ENCODE measurements at regions not wholly inside any gene's neighbourhood (a gene's known extent, or its start where the extent isn't known, plus 50 kb on each side); places are given as distances from the start of the nearest gene placed in this dataset.

DNA sequence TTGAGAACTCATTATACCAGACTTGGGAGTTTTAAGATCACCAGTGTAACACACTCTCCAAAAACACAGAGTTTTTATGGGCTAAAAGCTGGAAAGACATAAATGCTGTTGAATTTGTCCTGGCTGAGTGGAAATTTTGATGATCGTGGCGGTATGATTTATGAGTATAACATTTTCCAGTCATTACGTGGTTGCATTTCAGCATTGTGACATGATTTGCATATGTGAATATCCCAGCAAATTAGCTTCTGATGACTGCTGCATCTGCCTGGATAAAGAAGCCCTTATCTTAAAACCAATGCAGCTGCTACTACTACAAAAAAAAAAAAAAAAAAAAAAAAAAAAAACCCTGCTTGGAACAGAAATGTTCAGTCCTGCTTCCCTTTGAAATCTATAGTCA lies 850.9 kb downstream of the TFAP2A start:
- no peak for DNase-seq

DNA sequence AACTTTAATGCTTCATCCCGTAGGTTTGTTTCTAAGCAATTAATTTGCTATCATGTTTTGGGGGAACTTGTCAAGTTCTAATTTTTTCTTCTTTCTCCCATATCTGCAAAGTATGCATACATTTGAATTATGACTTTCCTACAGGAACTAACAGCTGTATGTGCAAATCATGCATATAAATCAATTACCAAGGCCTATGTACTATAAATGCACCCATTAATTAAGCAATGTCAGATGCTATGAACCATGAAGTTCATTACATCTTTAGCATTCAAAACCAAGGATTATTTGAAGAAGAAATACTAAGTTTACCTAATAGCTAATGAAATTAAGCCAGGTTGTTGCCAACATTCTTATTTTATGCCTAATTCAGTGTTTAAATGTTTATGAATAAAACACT lies 851.3 kb downstream of the TFAP2A start:
- DNase-seq, result no peak

DNA sequence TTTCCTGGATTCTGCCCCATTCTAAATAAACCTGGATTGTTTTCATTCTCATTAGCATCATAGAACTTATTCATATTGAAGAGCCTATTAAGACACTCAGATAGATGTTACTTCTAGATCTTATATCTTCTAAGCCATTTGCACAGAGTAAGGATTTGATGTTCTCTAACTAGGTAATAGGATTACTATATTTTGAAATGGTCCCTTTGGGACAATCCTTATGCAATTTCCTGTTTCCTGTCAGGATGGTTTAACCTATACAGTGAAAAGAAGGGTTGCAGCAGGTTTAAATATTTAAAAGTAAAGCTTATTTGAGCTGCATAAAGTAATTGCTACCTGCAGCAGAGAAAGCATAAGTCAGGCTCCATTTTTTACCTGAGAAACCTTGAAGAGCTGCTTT lies 860.1 kb downstream of the TFAP2A start:
- no peak for DNase-seq

DNA sequence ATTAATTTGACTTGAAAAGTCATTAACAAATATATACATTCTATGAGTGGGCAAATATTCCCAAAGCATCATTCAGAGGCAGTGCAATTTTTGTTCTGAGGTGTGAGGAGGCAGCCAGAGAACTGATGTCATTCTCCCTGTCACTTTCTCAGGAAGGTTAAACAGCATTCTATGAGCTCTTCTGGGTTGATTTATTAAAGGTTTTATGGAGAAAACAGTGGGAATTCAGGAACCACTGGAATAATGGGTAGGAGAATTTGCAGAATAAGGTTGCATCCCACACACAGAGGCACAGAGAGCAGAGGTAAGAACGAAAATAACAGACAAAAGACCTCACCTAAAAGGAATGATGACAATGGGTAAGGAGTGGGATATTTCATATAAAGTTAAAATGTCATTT lies 860.6 kb downstream of the TFAP2A start:
- no peak for DNase-seq

DNA sequence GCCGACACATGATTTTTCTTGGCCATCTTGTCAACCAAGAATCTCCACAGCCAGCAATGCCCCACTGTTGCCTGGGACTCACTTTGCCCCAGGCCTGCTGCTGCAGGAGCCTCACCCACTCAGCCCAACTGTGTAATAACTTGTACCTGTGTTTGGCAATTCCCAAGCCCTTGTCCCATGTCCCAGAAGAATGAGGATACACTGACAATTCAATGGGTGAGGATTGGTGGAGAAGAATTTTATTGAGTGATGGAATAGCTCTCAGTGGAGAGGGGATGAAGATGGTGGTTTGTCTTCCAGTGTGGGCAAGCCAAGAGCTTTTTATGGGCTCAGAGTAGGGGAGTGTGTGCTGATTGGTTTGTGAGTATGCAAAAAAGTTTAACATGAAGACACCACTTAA lies 861.9 kb downstream of the TFAP2A start:
- DNase-seq, result no peak

DNA sequence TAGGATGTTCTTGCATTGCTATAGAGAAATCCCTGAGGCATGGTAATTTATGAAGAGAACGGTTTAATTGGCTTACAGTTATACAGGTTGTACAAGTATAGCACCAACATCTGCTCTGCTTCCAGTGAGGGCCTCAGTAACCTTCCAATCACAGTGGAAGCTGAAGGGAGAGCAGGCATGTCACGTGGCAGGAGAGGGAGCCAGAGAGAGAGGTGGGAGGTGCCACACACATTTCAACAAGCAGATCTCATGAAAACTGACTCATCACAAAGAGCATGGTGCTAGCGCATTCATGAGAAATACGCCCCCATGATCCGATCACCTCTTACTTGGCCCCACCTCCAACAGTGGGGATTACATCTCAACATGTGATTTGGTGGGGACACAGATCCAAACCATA lies 871.2 kb downstream of the TFAP2A start:
- DNase-seq, result no peak

DNA sequence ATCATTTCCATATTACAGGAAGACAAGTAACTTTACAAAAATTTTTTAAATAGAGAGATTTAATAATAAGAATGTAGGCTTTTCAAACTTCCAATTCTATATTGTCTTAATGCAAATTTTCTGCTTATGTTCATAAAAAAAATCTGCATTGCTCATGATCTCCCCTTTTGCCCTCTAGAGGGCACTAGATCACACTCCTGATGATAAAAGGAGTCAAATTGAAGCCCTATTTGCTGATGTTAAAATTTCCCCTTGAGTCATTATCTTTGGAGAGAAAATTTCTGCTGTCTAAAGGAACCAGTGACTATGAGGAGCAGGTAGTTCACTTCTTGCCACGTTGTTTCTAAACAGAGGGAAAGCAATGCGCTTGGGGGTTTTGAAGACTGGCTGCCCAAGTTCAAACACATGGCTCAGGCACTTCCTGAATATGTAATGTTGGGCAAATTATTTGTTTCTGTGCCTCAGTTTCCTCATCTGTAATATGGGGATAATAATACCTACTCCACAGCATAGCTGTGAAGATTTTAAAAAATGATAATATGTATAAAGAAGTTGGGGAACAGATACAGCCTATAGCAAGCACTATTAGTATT lies 874.2 kb downstream of the TFAP2A start:
- DNase-seq, result no peak

DNA sequence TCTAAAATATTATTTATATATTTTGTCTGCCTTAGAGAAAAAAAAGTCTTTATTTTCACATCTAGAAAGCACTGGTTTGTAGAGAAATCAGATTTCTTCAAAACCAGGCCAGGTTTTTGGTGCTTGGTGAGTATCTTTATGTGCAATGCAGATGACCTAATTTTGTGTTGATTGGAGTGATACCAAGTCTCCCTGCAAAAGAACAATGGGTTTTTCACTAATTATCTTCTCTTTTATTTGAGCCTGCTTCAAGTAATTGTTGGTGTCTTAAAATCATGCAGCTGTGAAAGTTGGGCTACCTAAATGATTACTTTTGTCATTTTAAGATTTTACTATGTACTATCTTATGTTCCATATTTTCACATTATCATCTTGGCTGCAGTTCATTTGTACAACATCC lies 874.7 kb downstream of the TFAP2A start:
- DNase-seq, result no peak

DNA sequence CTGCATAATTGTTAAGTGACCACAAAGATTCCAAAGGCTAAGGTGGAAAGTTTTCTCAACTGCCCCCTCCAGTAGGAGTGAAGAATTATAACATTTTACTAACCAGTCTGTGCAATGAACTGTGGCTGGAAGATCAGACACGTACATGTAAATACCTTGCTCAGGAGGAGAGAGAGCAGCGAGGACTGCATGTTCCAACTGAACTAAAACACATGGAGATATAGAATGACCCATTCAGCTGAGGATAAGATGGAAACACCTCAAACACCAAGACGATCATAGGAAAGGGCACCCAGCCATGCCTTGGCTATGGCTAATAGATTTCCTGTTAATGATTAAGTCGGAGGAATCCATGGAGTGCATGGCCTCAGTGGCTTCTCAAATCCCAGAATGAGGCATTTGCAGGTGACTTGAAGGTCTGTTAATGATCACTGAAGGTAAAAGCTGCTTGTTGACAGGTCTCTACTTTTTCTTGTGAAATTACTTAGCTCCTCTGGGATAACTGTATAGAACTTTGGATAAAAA lies 875.6 kb downstream of the TFAP2A start:
- no peak for DNase-seq

DNA sequence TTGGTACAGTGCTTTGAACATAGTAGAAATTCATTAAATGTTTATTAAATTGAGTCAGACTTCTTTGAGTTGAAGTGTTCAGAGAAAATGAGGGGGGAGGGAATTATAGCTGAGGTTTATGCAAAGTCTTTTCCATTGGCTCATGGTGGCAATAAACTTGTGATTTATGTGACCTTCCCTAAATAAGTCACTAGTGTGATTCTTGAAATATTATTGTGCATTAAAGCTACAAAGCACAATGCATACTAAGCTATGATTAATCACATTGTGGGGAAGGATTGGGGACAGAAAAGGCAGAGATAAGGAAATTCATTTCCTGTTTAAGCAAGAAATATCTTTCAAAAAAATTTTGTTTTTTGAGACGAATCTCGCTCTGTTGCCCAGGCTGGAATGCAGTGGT lies 877.5 kb downstream of the TFAP2A start:
- DNase-seq, result no peak

DNA sequence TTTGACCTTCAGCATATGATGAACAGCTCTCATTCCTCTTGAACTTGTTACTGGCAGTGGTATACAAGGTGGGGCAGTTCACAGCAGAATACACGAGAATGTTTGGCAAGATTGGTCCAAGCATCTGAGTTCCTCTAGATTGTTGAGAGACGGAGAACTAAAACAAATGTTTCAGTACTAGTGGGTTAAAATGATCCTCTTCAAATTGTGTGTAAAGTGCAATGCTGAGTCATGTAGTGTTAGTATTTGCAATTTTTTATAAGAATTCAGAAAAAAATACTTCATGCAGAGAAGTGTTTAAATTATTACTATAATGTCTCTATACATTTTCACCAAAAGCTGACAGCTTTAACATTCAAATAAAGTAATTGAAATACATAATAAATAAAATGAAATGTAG lies 879.8 kb downstream of the TFAP2A start:
- DNase-seq, result no peak

DNA sequence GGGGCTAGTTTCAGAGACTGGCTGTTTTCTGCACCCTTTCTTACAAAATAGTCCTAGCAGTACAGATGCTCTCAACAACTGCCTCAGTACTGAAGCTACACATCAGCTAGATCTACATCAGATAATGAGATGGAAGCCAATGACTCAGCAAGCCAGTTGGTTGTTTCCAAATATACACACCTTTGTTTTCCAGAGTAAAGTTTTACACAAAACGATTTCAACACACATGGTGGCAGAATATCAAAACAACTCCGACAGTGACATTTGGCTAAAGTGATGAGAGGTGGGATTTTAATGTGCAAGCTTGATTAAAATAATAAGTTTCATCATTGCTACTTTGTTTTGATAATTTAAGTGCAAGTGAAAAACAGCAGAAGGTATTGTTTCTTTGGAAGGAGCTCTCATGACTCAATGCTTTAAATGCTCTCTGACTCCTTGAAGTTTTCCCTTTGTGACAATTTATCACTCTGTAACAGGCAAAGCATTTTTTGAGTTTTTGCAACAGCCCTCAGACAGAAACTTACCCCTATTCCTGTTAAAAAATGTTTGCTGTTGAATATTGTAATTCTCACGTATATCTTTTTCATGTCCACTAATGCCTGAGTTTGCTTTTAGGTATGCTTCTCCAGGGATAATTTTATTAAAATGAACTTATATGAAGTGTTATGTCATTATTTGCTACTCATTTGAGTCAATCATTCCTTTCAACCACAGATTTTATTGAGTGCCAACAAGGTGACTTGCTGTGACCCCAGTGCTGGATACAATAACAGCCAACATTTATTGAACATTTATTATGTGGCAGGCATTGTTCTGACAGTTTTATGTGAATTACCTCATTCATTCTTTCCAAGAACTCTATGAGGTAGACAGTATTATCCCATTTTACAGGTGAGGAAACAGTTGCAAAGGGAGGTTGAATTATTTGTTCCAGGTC lies 882.0 kb downstream of the TFAP2A start:
- no peak for DNase-seq

DNA sequence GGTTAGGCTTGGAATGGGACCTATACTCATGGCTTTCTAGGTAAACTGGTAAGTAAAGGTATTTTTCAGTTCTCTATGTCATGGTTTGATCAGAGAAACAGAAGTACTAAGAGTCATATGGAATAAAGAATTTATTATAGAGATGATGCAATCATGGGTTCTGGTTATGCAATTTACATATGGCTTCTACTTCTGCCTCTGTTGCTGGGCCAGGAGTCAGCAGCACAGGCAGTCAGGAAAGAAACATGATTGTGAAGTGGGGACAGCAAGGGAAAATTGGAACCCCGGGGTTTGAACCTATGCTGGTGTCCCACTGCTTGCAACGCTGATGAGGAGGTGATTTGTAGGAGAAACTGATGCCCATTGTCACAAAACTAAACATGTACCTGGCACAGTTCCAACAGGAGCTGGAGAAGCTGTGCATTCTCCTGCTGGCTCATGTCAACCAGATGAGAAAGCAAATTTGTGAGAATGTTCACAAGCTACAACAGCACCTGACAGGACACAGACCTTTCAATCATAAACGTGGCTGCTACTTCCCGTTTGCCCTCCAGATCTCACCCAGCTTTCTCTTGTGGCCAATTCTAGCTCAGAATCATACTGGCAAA lies 887.1 kb downstream of the TFAP2A start:
- no peak for DNase-seq

DNA sequence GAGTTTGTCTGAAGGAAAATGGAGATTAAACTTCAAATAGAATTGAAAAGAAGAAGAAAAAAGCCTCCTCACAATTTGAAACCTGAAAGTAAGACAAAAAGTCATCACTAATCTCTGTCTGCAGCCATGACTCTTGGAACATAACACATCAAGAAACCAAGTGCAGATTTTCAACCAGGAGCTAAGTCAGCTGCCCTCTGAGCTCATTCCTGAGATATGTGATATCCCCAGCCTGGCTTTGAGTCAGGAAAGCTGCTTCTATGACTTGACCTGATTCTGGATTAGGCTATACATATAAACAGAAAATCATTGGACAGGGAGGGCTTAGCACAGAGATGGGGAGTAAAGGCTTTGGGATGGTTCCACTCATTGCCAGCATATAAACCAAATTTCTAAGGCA lies 891.4 kb downstream of the TFAP2A start:
- DNase-seq, result no peak

DNA sequence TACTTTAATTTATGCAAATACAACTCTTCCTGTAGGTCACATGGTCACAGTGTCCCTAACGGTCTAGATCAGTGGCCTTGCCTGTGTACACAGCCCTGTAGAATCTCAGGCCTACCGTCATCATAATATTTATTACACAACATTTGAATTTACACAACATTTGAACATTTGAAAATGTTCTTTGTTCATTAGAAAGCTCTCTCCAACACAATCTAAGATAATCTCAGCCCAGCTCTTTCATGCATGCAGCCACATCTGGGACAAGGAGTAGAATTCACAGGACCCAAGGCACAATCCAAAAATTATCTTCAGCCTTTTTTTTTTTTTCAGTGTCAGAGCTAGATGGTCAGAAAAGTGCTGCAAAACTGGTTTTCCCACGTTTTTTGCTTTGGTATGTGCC lies 892.8 kb downstream of the TFAP2A start:
- DNase-seq, result no peak

DNA sequence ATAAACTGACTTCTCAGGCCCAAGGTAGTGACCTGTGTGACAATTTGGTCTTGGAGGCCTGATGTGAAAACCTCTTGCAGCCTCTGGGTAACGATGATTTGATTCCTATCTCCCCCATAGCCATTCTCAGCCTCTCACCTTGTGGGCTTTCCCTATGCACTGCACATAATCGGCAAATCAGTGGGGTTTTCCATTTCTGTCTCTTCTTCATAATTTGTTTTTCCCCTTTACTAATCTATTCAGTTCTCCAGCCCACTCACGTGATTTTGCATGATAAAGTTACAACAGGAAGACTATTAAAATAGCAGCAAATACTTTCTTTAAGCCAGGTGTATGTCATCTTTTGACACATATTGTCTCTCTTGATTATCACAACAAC lies 893.7 kb downstream of the TFAP2A start:
- no peak for DNase-seq

DNA sequence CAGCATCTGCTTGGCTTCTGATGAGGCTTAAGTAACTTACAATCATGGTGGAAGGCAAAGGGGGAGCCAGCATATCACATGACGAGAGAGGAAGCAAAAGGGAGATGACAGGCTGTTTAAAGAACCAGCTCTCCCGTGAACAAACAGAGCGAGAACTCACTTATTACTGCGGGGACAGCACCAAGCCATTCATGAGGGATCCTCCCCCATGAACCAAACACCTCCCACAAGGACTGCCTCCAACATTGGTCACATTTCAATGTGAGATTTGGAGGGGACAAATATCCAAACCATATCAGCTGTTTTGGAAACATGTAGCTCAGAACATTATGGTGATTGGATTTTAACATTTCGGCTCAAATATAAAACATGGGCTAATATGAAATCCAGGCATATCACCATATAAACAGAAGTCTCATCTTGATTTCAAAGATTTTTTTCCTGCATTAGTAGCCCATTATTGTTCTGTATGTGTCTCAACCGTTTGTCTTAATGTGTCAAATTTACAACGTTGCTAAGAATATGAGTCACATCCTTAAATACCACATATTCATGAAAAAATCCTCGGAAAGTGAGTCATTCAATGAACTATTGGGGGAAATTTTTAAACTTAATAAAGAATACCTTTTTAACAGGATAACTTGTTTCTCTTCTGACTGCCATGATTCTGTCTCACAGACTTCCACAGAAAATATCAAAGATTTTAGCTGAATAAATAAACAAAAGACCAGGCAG lies 894.3 kb downstream of the TFAP2A start:
- no peak for DNase-seq

DNA sequence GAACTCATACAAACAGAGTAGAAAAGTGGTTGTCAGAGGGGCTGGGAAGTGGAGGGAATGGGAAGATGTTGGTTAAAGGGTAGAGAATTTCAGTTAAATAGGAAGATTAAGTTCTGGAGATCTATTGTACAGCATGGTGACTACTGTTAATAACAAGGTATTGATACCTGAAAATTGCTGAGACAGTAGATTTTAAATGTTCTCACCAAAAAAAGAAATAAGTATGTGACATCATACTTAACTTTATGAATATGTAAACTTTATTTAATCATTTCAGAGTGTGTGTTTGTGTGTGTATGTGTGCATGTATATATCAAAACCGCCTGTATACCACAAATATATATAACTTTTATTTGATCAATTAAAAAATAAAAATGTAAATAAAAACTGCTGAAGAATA lies 896.4 kb downstream of the TFAP2A start:
- no peak for DNase-seq

DNA sequence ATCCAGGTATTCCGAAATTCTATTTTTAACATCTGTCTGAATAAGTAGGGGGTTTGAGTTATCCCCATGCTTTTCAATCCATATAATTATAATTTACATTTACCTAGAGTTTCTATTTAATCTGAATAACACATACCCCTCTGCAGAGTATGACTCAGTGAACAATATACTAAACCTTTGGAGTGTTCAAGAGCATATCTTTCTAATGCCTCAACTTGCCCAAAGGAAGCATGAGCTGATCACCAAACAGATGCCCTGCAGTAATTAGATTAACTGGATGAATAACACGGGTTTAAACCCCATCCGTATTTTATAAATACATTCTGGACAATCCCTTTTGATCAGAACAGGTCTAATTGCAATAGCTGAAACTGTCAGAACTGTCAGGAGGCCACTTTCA lies 897.1 kb downstream of the TFAP2A start:
- DNase-seq, result no peak

DNA sequence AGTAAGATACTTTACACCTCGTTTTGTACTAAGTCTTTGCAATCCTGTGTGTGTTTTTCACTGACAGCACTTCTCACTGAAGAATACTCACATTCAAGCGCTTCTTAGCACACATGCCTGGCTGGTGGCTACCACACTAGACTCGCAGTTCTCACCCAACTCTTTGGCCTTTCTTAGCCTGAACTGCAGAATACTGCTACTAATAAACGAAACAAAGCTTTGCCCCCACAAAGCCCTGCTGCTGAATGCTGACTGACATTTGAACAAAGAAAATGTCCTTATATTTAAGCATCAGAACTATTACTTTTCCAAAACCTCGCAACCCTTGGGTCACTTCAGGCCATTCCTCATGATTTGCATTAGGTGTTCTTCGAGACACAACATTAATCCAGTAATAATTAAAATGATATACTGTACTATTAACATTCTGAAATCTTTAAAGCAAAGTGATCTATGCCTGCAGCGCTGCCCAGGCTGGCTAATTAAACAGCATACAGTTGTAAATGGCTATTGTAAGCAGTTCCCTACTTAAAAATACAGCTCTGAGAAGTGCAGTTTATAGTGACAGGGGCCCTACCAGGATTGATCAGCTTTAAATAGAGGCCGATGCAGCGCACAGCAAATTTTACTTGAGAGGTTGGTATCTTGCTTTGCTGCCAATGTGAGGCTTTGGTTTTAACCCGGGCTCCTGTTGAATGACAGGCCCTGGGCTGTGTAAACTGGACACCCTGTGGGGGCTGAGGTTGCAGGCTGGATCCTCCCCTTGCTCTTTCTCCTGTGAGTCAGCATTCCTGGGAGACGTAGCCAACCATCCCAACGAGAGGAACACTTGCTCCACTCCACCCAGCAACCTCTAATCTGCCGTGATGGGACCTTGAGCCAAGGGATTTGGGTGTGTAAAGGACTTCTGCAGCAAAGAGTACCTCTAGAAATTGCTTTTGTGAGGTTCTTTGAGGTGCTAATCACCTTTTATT lies 899.0 kb downstream of the TFAP2A start:
- DNase-seq, result no peak

DNA sequence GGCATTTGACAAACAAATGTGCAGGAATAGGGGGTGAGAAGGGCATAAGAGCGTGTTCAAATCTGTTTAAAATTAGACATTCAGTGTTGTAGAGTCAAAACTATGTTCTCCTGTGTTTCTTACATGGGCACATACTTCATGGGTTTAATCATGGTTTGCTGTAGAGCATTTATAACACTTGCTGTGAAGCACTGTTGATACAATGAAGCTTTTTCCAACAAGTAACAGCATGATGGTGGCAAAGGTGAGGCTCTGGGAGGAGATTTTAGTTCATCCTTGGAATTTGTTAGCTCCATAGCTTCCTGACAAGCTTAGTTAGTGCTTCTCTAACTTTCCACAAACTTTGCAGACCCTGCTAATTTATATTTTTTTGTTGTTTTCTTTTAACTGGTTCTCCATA lies 900.7 kb downstream of the TFAP2A start:
- no peak for DNase-seq

DNA sequence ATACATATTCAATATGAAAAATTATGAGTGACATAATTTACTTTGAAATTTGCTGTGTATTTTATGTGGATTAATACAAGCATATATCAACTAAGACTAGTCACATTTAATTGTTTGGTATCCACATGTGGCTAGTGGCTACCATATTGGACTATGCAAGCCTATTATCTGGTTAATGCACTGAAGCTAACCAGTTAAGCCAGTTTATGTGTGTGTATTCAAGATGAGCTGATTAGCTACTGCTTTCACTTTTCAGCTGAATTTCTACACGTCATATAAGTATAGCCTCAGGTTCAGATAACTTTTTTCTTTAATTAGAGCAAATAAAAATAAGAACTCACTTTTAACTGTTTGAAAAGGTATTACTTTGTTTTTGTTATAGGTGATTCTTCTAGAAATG lies 903.7 kb downstream of the TFAP2A start:
- no peak for DNase-seq
